Prostate gland (tissue), 2 donors: ENCODE measurements at regions not wholly inside any gene's neighbourhood (a gene's known extent, or its start where the extent isn't known, plus 50 kb on each side); places are given as distances from the start of the nearest gene placed in this dataset.
A peak's percentile ranks its signal among the peaks of the same experiment; 100 is the strongest.

ENCODE experiments used
- DNase-seq: peaks from one replicate; pipeline ENCODE4 v3.0.0-alpha.2; 2019; ENCODE audit warnings: low spot score
- H3K27ac ChIP-seq, 2 donors: fragments of 200-600 bp; sonication (generic); 2 replicates each; pipeline ENCODE4 v1.5.1; 2017 to 2019
- H3K27me3 ChIP-seq: fragments of 200-600 bp; sonication (generic); replicated peaks from 2 replicates; pipeline ENCODE4 v1.5.1; 2019; ENCODE audit not compliant: insufficient read depth
- H3K36me3 ChIP-seq, 2 donors: fragments of 200-600 bp; sonication (generic); 1 replicate in 1 of 2; 2 replicates in 1 of 2; pipeline versions ENCODE4 v1.5.1 to v1.8.1; 2017 to 2019
- H3K4me1 ChIP-seq: fragments of 200-600 bp; sonication (generic); replicated peaks from 2 replicates; pipeline ENCODE4 v1.5.1; 2019
- H3K4me3 ChIP-seq, 2 donors: fragments of 200-600 bp; sonication (generic); 2 replicates each; pipeline ENCODE4 v1.5.1; 2017 to 2019
- H3K9me3 ChIP-seq: fragments of 200-600 bp; sonication (generic); 2 replicates; pipeline ENCODE4 v1.5.1; 2017
- POLR2A ChIP-seq: fragments of 450-650 bp; IDR thresholded peaks from one replicate; pipeline ENCODE4 v1.6.1; 2016; ENCODE audit warnings: antibody characterized with exemption, mild to moderate bottlenecking
- POLR2AphosphoS5 ChIP-seq: sonication (generic); formaldehyde crosslinking; IDR thresholded peaks from one replicate; pipeline ENCODE4 v1.6.1; 2017; ENCODE audit warnings: antibody characterized with exemption
- WGBS: methylation state at CpG from one replicate; pipeline ENCODE4 v1.1.5; 2018; 5-methylcytosine and 5-hydroxymethylcytosine counted together
- intact Hi-C: fragments of 100-400 bp; cut with DNase I; formaldehyde crosslinking; loops from one replicate; pipeline ENCODE4 v1.14.2; 2022
- TF ChIP-seq, protein P1 (sequence below), 4 experiments: fragments of 200-600 bp in 2 of 4; fragments of 450-650 bp in 2 of 4; sonication (generic) in 2 of 4; IDR thresholded peaks; 1 replicate in 3 of 4; 2 replicates in 1 of 4; pipeline ENCODE4 v1.5.1; 2016 to 2019; ENCODE audit warnings: antibody characterized with exemption in 4 of 4, mild to moderate bottlenecking in 2 of 4, moderate library complexity in 2 of 4

DNA sequence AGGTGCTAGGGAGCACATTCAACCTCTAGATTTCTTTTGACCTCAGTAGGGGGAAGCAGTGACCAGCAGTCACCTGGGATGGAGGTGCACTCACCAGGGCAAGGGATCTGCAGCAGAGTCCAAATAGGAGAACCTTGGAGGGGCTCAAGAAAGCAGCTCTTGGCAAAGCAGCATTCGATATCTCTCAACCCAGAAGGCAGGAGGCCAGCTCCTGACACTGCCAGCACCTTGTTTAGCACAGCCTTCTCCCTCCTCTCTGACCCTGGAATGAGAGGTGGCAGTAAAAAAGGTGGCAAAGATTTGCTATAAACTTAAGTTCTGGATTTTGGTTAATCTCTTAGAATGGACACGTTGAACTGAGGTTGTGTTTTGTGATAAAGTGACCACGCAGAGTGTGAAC, 107.9 kb downstream of the AQP9 start:
- intact Hi-C loops, result loop anchor here (5.0 kb wide), 2 partner anchors 86 to 686 kb away; partner anchors contain the start of gene SLTM
- Histone ChIP-seq H3K27ac (peak overlapping the region in 1 of 2 donors; percentile 75), H3K4me1 (peaks cover 6% of the 10 kb centered on the region), H3K4me3 (no peak overlapping the region), H3K9me3 (no peaks in the 10 kb centered on the region), H3K36me3 (no peaks in the 10 kb centered on the region), H3K27me3 (no peaks in the 10 kb centered on the region)
- no peak for DNase-seq
- TF ChIP-seq, protein P1, sequence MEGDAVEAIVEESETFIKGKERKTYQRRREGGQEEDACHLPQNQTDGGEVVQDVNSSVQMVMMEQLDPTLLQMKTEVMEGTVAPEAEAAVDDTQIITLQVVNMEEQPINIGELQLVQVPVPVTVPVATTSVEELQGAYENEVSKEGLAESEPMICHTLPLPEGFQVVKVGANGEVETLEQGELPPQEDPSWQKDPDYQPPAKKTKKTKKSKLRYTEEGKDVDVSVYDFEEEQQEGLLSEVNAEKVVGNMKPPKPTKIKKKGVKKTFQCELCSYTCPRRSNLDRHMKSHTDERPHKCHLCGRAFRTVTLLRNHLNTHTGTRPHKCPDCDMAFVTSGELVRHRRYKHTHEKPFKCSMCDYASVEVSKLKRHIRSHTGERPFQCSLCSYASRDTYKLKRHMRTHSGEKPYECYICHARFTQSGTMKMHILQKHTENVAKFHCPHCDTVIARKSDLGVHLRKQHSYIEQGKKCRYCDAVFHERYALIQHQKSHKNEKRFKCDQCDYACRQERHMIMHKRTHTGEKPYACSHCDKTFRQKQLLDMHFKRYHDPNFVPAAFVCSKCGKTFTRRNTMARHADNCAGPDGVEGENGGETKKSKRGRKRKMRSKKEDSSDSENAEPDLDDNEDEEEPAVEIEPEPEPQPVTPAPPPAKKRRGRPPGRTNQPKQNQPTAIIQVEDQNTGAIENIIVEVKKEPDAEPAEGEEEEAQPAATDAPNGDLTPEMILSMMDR (IDR thresholded peaks at IDR 0.05), result no peak
- TF ChIP-seq POLR2A (no peak), POLR2AphosphoS5 (no peak)
- 62% methylated on average over 3 of the region's 3 CpGs for WGBS

DNA sequence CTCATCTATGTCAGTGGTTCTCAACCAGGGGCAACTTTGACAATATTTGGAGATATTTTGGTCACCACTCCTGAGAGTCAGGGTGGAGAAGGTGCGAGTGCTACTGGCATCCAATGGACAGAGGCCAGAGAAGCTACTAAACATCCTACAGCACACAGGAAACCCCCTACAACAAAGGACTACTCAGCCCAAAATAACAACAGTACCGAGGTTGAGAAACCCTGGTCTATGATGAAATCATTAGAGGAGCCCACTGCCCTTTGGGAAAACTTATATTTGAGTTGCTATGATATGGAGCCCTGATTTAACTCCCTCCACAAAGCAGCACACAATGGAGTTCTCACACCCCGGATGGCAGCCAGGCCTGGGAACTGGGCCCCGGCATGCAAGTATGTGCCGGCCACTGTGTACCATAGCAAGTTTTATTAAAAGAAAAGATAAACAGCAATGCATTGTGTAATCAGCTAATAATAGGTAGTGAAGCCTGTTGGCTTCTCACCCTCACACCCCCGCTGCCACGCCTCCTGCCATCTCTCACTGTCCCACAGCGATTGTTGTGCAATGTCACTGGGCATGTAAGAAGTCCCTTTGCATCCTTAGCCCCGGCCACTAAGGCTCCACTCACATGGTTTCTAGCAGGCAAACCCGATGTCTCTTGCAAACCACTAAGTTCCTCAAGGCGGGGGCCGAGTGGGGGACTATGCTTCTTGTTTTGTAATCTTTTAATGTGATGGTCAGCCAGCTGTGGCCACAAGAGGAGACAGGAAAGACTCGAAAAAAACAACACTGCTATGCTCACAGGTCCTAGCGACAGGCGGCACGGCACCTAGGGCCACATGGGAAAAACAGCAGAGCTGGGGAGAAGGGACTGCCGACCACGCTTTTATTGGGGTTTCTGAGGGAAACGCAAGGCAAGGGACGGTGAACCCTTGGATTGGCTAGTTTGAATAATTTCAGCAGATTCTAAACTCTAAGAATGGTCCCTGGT, 110.0 kb downstream of the AQP9 start:
- H3K9me3 ChIP-seq, result no peaks in the 10 kb centered on the region
- H3K4me1 ChIP-seq, result peaks cover 6% of the 10 kb centered on the region
- WGBS, result 53% methylated on average over 20 of the region's 20 CpGs
- no peaks in the 10 kb centered on the region for H3K27me3 ChIP-seq
- TF ChIP-seq POLR2A (no peak), POLR2AphosphoS5 (peak; percentile 98)
- TF ChIP-seq, protein P1 (IDR thresholded peaks at IDR 0.05), result peak in 1 of 4 experiments; percentile 17
- intact Hi-C loops, result loop anchor here (5.0 kb wide), 2 partner anchors 84 to 684 kb away; partner anchors contain the start of gene SLTM
- H3K4me3 ChIP-seq, result no peak overlapping the region
- H3K36me3 ChIP-seq, result no peaks in the 10 kb centered on the region
- peak overlapping the region; percentile 63 to 75 for H3K27ac ChIP-seq
- DNase-seq, result peak; percentile 93

DNA sequence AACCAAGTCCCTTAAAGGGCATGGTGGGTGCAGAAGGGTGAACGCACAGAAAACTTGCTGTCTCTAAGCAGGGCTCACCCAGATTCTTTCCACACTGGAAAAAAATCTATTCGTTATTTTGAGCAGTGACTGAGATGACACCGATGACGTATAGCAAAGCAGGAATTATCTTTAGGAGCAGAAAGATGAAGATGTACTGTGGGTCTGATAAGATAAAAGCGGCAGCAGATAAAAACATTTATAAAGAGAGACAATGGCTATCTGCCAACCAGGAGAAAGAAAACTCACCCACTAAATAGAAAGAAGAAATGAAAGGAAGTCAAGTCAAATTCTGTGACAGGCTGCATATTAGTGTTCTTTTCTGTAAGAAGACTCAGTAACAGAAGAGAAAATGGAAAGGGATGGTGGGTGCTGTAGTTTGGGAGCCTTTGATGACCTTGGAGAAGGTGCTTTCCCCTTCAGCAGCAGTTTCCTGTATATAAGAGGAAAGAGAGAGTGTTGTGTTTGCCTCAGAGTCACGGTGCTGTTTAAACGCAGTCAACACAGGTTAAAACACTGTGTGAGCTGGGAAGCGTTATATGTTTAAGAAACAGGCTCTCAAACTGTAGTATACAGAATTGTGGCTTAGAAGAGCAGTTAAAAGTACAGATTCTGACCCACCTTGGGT, 111.6 kb downstream of the AQP9 start:
- 65% methylated on average over 8 of the region's 8 CpGs for WGBS
- H3K4me1 ChIP-seq, result peaks cover 6% of the 10 kb centered on the region
- H3K27ac ChIP-seq, result peak overlapping the region in 1 of 2 donors; percentile 75
- no peak overlapping the region for H3K4me3 ChIP-seq
- no peaks in the 10 kb centered on the region for H3K9me3 ChIP-seq
- intact Hi-C loops, result loop anchor here (5.0 kb wide), 2 partner anchors 83 to 683 kb away; partner anchors contain the start of gene SLTM
- TF ChIP-seq POLR2AphosphoS5 (no peak), POLR2A (no peak)
- TF ChIP-seq, protein P1 (IDR thresholded peaks at IDR 0.05), result no peak
- H3K27me3 ChIP-seq, result no peaks in the 10 kb centered on the region
- DNase-seq, result no peak
- no peaks in the 10 kb centered on the region for H3K36me3 ChIP-seq

DNA sequence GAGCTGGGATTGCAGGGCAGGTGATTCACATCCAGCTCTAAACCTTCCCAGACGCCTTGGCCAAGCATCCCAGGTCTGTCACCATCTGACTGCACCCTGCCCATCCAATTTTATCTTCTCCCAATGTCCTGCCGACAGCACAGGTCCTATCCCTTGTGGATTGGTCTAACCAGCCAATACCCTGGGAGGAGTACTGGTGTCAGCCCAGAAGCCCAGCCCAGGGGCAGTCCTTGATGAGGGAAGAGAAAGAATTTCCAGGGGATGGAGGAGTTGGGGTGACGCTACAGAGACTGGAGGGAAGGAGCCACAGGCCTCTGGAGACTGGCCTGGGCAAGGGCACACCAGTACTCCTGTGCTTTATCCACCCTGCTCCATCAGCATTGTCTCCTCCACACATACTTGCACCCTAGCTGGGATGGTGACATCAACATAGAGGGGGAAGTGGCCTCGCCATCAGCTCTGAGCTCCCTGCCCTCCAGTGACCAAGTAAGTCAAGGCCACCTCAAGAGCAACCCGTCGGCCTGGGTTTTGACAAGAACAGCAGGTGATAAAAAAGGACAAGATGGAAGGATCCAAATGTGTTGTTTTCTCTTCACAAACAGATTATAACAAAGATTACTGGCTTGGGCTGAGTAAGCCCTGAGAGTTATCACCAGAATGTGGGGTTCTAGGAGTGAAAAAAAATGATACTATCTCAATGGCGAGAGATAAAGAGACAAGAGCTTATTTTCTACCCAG, 114.6 kb downstream of the AQP9 start:
- WGBS, result 76% methylated on average over 7 of the region's 7 CpGs
- H3K36me3 ChIP-seq, result no peaks in the 10 kb centered on the region
- H3K27ac ChIP-seq, result peak overlapping the region in 1 of 2 donors; percentile 22
- H3K9me3 ChIP-seq, result no peaks in the 10 kb centered on the region
- no peaks in the 10 kb centered on the region for H3K27me3 ChIP-seq
- H3K4me3 ChIP-seq, result no peak overlapping the region
- TF ChIP-seq, protein P1 (IDR thresholded peaks at IDR 0.05), result no peak
- TF ChIP-seq POLR2A, result no peak
- no peak for TF ChIP-seq POLR2AphosphoS5
- no peak for DNase-seq
- intact Hi-C loops, result no loop called here
- peaks cover 6% of the 10 kb centered on the region for H3K4me1 ChIP-seq
